GM19397 (cell line): ENCODE measurements at regions not wholly inside any gene's neighbourhood (a gene's known extent, or its start where the extent isn't known, plus 50 kb on each side); places are given as distances from the start of the nearest gene placed in this dataset.
"Not testable (repeated sequence)": the region's sequence is repeated elsewhere in the genome, so short reads cannot be mapped to it uniquely, and the experiment has no call there.

ENCODE experiments used
- ATAC-seq: cut with Tn5 transposase; IDR thresholded peaks from one replicate; pipeline ENCODE4 v1.9.1; 2021; ENCODE audit warnings: mild to moderate bottlenecking, moderate library complexity; ENCODE audit not compliant: unreplicated experiment

DNA sequence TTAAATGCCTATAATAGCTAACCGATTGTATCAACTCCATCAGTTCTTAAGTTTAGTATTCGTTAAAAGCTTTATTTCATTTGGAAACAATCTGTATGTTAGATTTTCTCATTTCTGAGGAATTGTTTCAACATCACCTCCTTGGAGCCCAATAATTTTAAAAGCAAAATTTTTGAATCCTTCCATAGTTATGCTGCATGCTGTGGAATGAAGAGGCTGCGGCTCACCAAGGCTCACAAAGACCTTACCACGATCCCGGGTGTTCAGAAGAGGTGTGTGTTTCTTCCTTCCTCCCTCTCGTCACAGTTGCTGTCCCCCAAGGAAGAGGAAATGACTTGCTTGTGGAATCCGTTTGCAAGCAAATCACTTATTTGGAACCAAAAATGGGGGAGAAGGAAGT lies 143.8 kb downstream of the FGF1 start:
- no peak for ATAC-seq

DNA sequence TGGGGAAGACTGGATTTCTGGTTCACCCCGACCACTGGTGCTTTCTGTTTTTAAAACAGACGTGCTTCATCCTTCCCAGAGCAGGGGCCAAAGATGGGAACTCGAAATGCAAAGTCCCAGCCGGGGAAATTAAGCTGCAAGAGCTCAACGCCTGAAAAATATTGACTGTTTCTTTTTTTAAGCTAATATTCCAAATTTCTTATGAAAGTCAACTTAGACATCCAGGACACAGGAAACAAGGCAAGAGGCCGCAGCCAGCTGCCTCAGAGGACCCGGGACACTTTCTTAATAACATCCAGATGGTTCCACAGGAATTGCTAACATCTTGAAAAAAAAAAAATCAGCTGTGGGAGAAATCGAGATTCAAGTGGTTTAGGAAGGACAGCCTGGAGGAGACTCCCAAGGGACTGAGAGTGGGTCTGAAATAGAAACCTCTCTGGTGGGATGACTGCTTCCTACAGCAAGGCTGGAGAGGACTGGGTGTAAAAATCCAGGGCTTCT lies 144.9 kb downstream of the FGF1 start:
- no peak for ATAC-seq

DNA sequence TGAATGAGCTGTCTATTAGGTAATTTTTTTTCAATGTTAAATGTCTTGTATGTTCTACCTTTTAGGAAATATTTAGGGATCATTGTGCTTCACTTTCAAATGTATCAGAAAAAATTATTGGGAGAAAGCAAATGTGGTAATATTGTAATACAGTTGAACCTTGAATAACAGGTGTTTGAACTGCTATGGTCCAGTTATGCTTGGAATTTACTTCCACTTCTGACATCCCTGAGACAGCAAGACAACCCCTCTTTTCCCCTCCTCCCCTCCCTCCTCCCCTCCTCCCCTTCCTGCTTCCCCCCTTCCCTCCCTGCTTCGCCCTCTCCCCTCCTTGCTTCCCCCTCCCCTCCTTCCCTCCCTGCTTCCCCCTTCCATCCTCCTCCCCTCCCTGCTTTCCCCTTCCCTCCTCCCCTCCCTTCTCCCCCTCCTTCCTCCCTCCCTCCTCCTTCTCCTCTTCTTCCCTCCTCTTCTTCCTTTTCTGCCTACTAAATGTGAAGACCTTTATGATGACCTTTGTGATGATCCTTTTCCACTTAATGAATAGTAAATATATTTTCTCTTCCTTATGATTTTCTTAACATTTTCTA lies 146.6 kb downstream of the FGF1 start:
- no peak for ATAC-seq

DNA sequence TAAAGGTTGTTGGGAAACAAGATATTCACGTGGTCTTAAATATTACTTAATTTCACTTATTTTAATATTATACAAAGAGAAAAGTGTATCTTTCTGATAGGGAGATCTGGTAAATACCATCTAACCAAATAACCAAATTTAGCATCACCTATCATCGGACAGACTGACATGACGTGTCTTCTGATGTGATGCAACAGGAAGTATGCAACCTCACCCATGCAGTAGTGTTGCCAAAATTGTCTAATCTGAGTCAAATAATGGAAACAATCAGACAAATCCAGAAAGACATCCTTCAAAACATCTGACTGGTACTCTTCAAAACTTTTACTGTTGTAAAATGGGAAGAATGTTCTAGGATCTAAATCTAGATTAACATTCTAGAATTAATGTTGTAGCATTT lies 148.0 kb downstream of the FGF1 start:
- no peak for ATAC-seq

DNA sequence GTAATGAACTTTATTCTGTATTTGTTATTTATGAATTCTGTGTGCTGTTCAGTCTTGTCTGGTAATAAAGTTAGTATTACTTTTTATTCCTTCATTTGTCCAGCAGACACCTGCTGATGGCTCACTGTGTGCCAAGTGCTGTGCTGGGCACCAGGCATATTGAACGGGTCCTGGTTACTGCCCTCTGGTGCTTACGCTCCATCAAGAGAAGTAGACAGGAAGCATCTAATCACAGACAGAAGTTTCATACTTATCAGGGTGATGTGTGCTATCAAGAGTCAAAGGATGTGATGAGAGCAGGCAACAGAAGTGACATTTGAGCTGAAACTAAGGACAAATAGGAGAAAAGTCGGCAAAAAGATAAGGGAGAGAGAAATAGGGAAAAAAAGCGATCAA lies 153.1 kb downstream of the FGF1 start:
- no peak for ATAC-seq

DNA sequence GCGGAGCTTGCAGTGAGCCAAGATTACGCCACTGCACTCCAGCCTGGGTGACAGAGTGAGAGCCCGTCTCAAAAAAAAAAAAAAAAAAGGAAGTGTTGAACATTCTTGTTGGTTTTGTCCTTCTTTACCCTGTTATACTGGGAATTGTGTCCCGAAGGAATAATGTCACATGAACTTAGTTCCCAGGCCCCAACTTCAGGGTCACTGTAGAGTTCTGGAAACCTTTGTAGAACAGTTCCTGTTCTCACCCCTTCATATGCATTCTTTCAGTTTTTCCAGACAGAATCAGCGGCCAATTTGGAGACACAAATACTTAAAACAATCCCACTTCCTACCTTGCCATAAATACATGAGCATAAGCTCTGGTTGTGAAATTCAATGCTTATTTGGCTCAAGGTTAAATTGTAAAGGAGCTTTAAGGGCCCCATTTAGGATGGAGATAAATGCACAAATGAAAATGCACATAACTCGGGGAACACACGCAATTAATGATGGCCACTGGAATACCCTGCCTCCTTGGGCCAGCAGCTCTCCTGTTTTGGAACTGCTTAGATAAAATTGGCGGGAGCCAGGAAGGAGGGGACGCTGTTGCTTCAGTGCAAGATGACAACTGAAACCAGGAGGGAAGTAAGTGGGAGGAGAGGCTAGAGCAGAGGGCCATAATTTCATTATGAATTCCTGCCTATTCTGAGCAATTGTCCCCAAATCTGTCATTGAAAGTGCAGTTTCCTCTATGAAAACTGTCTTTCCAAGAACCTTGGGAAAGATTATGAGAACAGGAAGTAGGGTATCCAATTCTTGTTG lies 153.7 kb downstream of the FGF1 start:
- ATAC-seq: no peak

DNA sequence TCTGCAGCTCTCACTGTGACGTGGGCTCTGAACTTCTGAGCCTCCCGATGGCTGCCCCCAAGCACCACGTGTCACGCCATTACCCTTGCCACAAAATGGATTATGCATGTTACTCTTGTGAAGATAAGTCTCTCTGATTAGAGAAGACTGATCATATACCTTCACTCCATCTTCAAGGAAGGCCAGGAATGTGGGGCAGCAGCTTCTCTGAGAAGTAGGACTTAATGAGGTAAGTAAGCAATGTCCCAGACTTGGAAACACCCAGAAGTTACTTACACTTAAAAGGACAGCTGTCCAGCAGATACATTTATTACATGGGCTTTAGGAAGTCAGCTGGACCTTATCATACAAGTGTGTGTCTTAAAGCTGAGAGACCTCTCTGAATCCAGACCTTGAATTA lies 155.0 kb downstream of the FGF1 start:
- ATAC-seq: no peak

DNA sequence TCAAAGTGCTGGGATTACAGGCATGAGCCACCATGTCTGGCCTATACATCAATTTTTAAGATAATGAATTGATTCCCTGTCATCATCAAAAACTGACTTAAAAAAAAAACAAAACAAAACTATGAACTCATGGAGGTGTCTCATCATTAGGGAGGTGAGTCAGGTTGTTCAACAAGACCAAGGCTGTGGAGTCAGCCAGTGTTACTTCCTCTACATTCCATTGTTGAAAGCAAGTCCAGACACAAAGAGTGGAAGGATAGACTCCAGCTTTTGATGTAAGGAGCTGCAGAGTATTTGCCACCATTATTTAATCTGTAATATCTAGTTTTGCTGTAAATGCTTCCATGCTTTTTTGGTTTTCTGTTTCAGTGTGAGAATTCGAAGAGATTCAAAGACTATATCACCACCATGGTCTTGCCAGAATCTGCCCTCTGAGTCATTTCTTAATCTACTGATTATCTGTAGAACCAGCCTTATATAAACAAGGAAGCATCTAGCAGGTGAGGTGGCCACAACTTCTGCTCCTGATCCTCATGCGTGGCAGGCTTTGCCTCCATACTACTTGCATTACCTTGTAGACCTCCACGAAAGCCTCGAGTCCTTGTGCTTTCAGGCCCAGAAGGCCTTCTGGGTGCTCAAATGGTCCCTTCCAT lies 156.1 kb downstream of the FGF1 start:
- no peak for ATAC-seq

DNA sequence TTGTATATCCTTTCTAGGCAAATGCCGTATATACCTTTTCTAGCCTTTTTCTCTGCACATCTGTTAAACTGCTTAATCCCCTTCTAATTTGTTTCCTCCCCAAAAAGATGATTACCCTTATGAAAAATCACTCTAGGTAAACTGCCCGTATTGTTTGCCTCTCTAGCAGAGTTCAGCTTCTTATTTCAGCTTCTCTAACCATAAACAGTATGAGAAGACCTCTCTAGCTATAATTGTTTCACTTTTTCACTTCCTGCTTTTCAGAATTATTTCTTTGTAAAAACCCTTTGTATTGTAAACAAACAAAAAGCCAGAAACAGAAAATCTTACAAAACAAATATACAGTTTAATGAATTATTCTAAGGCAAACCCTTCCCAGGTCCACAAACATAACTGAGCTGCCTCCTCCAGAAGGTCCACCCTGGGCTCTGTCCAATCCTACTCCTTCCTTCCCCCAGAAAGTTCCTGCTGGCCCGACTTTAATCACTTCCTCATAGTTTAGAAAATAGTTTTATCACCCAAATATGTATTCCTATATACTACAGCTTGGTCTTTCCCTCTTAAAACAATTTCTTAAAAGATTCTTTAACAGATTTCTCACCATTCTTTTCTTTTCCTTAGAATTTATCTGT lies 158.1 kb downstream of the FGF1 start:
- no peak for ATAC-seq

DNA sequence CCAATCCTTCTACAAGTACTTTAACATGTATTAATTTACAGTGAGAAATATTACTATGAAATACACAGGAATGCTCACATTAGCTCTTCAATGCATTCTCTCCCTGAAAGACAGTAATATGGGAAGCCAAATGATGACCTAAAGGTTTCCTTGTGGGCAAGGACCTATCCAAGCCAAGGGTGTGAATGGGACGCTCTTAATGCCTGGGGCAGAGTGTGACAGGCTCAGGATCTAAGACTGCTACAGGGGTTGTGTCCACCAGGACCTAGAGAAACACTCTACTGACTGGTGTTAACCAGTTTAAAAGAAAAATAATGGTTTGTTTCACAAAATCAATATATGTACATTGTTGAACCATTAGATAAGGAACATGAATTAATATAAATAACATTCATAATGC lies 158.7 kb downstream of the FGF1 start:
- no peak for ATAC-seq

DNA sequence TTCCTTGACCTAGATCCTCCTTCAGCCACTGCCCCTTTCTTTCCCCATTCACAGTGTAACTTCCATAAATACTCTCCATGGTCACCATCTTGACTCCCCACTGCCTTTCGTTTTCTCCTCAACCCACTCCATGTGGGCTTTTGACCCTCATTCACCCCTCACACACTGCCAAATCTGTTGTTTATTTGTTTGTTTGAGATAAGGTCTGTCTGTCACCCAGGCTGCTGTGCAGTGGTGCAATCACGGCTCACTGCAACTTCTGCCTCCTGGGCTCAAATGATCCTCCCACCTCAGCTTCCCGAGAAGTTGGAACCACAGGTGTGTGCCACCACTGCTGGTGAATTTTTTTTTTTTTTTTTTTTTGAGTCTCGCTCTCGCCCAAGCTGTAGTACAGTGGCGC lies 162.9 kb downstream of the FGF1 start:
- no peak for ATAC-seq

DNA sequence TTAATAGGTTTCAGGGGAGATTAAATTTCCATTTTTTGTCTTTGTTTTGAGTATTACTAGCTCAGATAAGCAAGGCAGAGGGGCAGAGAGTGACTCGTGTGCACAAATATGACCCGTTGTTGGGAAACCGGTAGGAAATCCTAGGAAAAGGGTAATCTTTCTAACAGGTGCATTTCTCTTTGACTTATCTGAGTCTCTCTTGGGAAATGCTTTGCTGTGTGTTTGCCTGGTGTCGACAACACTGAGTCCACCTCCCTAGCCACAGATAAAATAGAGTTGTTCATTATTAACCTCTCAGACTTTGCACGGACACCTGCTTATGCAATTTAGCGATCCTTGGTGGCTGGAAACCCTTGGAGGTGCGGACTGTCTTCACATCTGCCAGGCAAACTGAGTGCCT lies 164.2 kb downstream of the FGF1 start:
- no peak for ATAC-seq

DNA sequence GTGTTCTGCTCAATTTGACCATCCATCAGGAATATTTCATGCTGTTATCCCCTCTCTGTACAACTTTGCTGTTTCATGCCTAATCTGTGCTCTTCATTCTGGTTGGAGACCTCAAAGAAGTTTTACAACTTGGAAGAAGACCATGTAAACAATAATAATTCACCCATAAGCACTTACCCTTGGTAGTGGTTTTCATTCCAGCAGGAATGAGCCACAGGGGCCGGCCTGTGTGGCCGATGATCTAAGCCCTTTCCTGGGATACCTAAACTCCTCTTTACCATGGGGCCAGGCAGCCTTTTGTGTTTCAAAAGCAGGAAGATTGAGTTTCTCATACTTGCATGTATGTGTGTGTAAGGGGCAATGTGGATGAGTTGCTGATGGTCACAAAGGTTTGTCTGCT lies 165.0 kb downstream of the FGF1 start:
- no peak for ATAC-seq

DNA sequence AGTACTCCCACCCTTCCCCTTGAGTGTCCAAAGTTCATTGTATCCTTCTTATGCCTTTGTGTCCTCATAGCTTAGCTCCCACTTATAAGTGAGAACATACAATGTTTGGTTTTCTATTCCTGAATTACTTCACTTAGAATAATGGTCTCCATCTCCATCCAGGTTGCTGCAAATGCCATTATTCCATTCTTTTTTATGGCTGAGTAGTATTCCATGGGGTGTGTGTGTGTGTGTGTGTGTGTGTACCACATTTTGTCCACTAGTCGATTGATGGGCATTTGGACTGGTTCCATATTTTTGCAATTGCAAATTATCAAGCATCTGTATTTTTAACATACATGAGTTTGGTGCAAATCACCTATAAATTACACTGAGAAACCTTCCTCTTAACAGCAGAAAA lies 166.0 kb downstream of the FGF1 start:
- not testable (repeated sequence) for ATAC-seq

DNA sequence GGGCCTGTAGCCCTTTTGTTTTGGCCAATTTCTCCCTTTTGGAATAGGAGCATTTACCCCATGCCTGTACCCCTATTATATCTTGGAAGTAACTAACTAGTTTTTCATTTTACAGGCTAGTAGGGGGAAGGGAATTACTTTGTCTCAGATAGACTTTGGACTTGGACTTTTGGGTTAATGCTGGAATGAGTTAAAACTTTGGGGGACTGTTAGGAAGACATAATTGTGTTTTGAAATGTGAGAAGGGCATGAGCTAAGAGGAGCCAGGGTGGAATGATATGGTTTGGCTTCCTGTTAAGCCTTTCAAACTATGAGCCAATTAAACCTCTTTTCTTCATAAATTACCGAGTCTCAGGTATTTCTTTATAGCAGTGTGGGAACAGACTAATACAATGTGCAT lies 168.1 kb downstream of the FGF1 start:
- ATAC-seq: no peak

DNA sequence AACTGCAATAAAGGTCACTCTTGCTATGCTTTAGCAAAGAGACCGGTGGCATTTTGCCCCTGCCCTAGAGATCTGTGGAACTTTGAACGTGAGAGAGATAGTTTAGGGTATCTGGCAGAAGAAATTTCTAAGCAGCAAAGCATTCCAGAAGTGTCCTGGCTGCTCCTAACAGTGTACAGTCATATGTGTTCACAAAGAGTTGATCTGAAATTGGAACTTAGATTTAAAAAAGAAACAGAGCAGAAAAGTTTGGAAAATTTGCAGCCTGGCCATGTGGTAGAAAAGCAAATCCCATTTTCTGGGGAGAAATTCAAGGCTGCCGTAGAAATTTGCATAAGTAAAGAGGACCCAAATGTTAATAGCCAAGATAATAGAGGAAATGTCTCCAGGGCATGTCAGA lies 169.2 kb downstream of the FGF1 start:
- no peak for ATAC-seq

DNA sequence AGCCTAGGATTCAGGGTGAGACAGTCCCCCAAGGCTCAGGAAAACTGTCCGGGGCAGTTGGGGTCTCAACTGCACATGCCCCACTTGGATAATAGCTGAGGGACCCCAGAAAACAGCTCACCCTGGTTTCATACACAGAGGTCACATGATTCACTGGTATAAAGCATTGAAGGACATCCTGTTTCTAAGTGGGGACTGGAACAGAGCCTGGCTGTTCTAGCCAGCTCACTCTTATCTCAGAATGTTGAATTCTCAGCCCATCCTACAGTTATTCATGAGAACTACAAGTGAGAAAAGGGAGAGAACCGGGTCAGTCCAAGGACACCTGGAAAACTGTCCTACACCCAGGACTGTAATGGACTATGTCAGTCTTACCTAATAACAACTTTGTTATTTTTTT lies 170.9 kb downstream of the FGF1 start:
- ATAC-seq: no peak

DNA sequence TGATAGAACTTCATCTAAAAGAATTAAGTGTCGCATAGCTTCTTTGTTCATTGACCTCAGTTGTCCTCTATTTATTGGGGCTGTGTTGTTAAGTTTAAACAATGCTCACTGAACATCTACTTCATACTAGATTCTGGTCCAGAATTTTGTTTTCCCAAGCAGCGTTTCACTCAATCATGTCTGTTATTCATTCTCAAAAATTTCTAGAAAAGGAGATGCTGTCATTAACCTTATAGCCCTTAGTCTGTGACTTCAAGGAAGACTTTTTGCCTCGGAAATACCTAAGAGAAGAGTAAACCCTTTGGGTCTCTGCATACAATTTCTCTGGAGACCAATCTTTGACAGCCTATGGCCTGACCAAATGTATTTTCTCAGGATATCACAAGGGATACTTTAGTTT lies 171.7 kb downstream of the FGF1 start:
- no peak for ATAC-seq

DNA sequence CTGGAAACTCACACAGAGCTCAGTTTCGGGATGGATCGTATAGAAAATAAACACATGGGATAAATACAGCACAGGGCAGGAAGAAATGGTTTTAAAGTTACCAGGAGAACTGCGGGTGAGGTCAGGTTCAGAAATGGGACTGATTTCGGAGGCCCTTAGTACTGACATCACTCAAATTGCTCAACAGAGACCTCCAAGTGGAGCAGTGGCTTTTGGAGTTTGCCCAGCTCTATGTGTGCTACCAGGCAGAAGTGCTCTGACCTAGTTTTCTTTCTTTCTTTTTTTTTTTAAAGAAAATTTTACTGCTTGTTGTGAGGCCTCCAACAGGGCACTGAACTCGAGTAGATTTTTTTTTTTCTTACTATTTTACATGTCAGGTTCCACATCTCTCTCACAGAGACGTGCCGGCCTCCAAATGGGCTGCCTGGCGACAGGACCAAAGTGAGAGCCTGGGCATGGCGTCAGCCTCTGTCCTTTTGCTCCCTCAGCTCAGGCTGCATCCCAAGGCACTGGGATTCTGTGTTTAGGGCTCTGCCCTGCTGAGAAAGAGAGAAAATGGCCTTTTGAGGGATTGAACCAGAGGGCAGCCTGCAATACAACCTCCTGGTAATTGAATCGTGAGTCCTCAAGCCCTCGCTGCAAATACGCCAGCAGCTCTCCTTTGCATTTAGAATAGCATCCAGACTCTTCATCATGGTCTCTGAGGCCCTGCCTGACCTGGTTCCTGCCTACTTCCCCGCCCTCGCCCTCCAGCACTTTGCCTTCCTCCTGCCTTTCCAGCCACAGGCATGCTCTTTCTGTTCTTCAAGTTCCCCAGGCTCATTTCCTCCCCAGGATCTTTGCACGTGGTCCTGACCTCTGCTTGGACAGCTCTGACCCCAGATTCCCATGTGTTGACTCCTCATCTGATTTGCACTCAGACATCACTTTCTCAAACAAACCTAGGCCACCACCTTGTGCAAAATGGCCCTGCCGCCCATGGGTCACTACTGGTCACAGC lies 173.5 kb downstream of the FGF1 start:
- no peak for ATAC-seq

DNA sequence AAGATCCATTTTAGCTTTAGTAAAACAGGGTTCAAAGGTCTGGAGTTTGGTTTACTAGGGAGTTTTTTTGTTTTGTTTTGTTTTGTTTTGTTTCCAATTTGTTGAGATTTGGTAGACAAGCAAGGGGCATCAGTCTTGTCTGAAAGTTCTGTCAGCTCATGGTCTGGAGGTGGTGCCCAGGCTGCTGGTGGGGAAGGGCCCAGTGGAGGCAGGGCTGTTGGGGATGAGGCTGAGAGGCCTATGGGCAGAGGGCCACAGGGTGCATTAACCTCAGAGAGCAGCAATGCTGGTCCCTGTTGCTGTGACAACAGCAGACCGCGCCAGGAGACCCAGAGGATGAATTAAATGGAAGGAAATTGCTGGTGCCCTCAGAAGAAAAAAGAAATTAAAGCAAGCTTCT lies 174.5 kb downstream of the FGF1 start:
- ATAC-seq: no peak

DNA sequence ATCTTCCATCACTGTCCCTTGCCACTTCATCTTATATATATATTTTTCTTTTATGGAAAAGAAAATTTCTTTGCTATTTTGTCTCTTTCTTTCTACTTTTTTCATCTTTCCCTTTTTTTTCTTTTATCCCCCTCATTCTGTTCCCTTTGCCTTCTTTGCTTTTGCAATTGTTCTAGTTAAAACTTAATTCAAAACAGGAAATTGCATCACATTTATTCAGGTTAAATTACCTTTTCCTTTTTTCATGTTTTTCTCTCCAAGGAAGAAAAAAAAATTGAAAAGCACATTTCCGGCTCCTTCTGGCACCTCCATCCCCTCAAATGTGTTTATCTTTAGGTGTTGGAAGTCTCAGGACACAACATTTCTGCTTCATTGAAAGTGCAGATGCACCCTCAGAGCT lies 176.9 kb downstream of the FGF1 start:
- ATAC-seq: no peak
